ENCODE measurements at regions not wholly inside any gene's neighbourhood (a gene's known extent, or its start where the extent isn't known, plus 50 kb on each side); places are given as distances from the start of the nearest gene placed in this dataset.

DNA sequence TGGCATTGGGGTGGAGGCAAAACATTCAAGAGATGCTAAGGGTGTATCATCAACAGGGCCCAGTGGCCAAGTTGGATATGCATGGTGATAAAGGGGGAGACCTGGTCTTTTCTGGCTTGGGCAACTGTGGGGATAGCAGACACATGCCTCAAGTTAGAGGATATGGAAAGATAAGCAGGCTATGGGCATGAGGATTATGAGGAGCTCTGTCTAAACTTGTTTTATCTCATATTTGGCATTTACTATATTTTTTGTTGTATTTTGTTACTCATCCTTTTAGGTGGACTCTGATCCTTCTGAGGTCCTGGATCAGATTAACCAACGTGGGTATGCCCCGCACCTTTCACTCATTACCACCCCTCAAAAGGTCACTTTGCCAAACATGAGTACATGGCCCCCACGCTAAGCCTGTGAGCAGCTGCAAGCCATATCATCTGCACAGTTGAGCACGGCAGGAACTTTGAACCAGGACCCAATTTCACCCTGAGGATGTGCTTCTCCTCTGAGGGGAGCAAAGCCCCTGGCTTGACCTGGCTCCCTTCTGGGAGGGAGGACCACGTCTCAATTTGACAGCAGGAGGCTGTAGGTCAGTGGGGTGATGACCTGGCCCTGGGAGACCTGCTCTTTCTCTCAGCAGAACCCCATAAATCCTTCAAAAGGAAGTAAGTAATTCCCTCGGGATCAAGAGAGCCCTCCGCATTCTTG is 71.1 kb upstream of the CD180 start:
- TF ChIP-seq PBX3 (CRISPR knock-in tag; IDR thresholded peaks at IDR 0.05) (no peak), KLF9 (tag by site-specific recombination; IDR thresholded peaks at IDR 0.05; ENCODE audit: low read depth) (no peak), ZNF175 (tag by site-specific recombination; IDR thresholded peaks at IDR 0.05) (no peak), ZFP3 (tag by site-specific recombination; IDR thresholded peaks at IDR 0.05; ENCODE audit: low read depth) (no peak), SALL2 (tag by site-specific recombination; IDR thresholded peaks at IDR 0.05; ENCODE audit: borderline replicate concordance) (no peak), ZBTB11 (tag by site-specific recombination; conservative IDR thresholded peaks at IDR 0.05; ENCODE audit: low read depth) (no peak), ZFP37 (tag by site-specific recombination; IDR thresholded peaks at IDR 0.05) (no peak), ZBTB6 (tag by site-specific recombination; IDR thresholded peaks at IDR 0.05) (no peak), ZNF785 (tag by site-specific recombination; IDR thresholded peaks at IDR 0.05) (no peak), ZBTB20 (tag by site-specific recombination; IDR thresholded peaks at IDR 0.05) (no peak)
- TF ChIP-seq, protein P1, sequence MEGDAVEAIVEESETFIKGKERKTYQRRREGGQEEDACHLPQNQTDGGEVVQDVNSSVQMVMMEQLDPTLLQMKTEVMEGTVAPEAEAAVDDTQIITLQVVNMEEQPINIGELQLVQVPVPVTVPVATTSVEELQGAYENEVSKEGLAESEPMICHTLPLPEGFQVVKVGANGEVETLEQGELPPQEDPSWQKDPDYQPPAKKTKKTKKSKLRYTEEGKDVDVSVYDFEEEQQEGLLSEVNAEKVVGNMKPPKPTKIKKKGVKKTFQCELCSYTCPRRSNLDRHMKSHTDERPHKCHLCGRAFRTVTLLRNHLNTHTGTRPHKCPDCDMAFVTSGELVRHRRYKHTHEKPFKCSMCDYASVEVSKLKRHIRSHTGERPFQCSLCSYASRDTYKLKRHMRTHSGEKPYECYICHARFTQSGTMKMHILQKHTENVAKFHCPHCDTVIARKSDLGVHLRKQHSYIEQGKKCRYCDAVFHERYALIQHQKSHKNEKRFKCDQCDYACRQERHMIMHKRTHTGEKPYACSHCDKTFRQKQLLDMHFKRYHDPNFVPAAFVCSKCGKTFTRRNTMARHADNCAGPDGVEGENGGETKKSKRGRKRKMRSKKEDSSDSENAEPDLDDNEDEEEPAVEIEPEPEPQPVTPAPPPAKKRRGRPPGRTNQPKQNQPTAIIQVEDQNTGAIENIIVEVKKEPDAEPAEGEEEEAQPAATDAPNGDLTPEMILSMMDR (tag by site-specific recombination; IDR thresholded peaks at IDR 0.05), result no peak

Data from HEK293 (cell line).